Erythroblast (primary cell): ENCODE measurements at regions not wholly inside any gene's neighbourhood (a gene's known extent, or its start where the extent isn't known, plus 50 kb on each side); places are given as distances from the start of the nearest gene placed in this dataset.

Experiments used
- DNase-seq, 2 experiments: peaks; one replicate each; lab custom pipeline; 2025; lab: John Stamatoyannopoulos, UW
- GATA1 ChIP-seq: IDR thresholded peaks from 2 replicates; pipeline ENCODE4 v1.6.1; 2011; ENCODE audit warnings: low read depth, mild to moderate bottlenecking, control low read depth, low read length, moderate library complexity
- POLR2A ChIP-seq: IDR thresholded peaks from 2 replicates; pipeline ENCODE4 v1.6.1; 2011; ENCODE audit warnings: mild to moderate bottlenecking, low read length

DNA sequence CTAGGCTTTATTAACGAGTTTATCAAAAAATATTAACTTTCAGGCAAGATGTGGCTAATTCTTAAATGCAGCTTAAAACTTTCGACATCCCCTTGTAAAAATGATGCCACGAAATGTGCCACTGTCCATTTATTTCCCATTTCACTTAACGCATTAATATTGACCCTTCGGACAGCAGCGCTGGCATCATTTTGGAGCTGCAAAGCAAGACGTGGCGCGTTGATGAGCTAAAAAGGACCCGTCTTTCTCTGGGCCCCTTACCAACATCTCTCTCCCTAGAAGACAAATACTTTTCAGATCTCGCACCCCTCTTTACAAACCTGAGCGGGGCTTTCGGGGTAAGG lies 367.9 kb downstream of the MTX2 start:
- TF ChIP-seq POLR2A, result no peak
- TF ChIP-seq GATA1, result no peak

DNA sequence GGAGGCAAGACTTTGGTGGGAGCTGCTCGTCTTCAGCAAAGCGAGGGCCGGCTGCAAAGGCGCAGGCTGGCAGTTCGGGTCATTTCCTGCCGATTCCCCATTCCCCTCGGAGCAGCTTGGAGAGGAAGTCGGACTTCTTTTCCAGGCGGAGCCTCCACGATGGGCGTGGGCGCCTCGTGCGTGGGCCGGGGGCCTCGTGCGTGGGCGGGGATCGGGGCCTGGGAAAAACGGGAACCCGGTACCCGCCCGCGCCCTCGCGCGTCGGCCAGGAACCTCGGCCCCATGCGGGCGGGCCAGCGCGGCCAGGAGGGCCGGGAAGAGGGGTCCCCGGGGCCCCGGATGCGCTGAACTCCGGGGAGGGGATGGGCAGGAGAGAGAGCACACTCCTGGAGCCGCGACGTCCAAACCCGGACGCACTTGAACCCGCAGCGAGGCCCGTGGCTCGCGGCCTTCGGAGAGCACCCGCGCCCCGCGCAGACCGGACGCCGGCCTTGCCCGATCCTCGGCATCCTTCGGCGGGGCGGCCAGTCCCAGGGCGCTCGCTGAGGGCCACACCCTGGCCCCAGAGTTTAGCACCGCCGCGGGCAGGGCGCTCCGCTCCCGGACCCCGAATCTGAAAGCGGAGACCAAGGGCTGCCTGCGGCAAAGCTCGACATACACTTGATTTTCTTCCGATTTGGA lies 368.4 kb downstream of the MTX2 start:
- TF ChIP-seq GATA1, result no peak
- no peak for TF ChIP-seq POLR2A
- no peak for DNase-seq

More for the DNA sequence above, 367.9 kb downstream of the MTX2 start:
- DNase-seq, result no peak

DNA sequence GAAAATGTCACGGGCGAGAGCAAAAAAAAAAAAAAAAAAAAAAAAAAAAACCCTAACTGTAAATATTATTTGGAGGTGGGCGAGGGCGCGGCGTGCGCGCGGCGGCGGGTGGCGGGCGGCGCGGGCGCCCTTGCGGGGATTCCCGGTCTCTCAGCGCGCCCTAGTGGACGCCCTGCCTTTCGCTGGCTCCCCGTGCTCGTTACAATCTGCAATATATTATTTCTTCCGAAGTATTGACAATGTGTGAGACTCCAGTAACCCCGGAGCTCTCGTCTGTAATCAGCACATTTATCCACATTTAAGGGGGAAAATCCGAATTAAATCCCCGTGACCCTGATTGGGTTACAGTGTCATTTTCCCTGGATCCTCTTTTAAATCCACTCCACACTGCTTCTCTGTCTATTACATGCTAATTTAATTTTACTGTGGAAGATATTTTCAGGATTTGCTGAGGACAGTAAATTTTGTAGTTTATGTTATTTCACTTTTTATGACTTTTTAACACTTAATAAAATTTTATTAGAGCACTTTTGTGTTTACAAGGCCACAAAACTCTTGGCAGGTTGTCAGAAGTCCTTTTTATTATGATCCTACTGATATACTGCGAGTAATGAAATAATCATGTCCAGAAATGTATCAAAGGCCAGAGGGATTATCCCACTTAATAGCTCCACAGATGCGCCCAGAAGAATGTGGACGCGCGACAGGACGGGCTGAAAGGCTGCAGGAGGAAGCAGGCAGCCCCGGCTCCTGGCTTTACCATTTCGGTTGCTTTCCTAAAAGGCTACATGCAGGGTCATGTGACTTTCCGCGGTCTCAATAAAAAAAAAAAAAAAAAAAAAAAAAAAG lies 369.1 kb downstream of the MTX2 start:
- TF ChIP-seq POLR2A (no peak), GATA1 (no peak)
- DNase-seq, result peak; percentile 42 to 63

DNA sequence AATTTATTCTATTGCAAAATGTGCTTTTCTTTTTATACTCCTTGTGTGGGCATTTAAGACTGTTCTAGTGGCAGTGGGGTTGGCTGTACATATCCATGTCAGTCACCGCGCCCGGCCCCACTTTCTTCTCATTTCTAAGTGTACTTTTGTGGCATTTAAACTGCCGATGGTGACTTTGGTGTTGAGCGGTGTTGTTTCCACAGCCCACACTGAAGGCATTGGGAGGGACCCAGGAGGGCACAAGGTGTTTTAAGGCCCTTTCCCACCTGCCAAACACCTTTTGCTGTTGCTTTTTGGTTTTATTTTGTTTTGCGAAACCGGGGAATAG lies 369.7 kb downstream of the MTX2 start:
- DNase-seq, result no peak
- TF ChIP-seq POLR2A (no peak), GATA1 (no peak)

DNA sequence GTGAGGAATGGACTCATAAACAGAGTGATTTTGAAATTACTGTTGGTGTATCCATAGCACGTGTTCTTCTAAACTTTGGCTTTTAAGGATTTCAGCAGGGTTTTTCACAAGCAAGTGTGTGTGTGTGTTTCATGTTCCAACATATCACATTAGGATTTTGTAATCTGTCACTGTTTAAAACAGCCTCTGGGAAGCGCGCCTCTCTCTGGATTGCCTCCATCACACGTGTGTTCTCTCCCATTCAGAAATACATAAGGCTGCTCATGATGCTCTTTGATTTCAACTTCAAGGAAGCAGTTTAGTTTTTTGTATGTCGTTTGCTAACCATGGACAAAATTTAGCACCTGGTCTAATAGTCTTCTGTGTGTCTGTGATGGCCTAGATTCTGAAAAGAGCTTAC lies 370.4 kb downstream of the MTX2 start:
- no peak for DNase-seq
- no peak for TF ChIP-seq POLR2A
- no peak for TF ChIP-seq GATA1

DNA sequence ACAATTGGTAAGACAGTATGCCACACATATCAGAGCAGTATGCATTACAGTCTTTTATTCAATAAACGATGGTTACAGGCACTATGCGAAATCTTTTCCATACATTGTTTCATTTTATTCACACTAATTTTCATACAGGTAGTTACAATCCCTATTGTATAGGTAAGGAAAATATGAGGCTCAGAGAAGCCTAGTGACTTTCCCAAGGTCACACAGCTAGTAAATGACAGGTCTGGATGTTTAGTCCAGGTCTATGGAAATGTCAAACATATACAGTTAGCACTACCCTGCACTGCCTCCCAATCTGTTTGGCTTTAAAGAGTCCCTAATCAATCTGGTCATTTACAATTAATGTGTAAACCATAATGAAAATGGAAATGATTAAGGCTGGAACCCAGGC lies 372.2 kb downstream of the MTX2 start:
- TF ChIP-seq GATA1, result no peak
- TF ChIP-seq POLR2A, result no peak
- DNase-seq, result no peak

DNA sequence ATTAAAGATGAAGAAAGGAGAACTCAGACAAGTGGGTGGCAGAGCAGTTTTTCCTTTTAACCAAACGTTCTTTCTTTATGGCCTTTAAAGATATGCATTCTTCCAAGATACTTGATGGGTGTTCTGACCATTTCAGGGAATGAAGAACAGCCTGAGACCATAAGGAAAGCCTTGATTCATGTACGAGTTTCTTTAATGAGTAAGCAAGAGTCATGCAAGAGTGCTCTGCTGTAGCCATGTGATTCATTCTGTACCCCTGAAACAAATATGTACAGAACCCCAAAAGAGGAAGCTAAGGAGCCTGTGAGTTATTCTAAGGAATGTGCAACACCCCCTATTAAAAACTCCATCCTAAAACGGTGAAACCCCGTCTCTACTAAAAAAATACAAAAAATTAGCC lies 372.8 kb downstream of the MTX2 start:
- no peak for TF ChIP-seq POLR2A
- no peak for TF ChIP-seq GATA1

DNA sequence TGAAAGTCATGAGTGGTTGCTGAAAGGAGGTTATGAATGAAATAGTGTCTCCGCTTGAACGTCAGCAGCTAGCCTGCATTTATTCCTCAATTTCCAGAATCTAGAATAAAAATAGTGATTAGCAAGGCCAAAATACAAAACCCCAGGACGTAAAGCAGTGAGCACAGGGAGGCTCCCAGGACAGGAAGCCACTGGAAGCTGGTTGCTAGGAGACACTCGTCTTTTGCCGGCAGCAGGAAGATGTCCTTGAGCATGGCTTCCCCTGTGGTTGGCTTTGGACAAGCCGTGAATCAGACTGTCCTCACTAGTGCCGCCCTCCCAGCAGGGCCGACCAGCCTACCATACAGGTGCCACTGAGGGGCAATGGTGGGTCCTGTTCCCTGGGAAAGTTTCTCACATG lies 374.4 kb downstream of the MTX2 start:
- DNase-seq, result no peak
- TF ChIP-seq POLR2A (no peak), GATA1 (no peak)

More for the DNA sequence above, 372.8 kb downstream of the MTX2 start:
- no peak for DNase-seq

DNA sequence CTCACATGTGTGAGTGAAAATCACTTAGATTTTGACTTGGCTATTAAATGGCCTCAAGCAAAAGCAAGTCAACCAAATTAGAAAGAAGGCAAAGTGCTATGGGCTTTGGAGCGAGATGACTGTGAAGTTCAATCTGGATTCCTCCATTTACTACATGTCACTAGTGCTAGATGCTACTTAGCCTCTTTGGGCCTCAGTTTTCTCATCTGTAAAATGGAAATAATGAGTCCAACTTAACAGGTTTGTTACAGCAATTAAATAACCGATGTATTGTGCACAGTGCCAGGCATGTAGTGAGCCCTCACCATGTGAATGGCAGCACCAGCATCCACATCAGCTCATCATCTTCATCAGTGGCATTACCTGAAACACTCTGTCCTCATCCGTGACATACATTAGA lies 376.3 kb downstream of the MTX2 start:
- TF ChIP-seq GATA1 (no peak), POLR2A (no peak)
- DNase-seq, result no peak

DNA sequence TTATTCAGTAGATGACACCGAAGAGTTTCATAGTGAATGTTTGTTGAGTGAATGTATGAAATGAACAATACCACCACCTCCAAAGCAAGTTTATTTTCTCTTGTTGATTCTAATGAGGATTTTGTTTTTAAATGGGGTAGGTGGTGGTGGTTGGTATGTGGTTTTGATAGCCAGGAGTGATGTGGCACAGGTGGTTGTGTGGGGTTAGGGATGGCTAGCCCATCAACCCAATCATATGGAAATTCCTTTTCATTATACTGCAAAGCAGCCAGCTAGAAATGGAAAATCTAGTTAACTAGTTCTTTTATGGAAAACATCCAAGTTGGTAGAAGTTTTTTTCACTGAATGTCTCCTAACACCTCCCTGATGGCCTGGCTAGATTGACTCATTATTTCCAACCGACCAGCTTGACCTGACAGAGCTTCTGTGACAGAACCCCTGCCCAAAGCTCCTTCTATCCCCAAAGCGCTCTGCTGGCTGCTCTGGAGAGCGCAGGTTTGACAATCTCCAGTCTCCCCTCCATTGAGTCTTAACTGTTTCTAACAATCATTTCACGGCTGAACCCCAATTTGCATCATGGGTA lies 376.9 kb downstream of the MTX2 start:
- TF ChIP-seq GATA1 (no peak), POLR2A (no peak)
- no peak for DNase-seq

DNA sequence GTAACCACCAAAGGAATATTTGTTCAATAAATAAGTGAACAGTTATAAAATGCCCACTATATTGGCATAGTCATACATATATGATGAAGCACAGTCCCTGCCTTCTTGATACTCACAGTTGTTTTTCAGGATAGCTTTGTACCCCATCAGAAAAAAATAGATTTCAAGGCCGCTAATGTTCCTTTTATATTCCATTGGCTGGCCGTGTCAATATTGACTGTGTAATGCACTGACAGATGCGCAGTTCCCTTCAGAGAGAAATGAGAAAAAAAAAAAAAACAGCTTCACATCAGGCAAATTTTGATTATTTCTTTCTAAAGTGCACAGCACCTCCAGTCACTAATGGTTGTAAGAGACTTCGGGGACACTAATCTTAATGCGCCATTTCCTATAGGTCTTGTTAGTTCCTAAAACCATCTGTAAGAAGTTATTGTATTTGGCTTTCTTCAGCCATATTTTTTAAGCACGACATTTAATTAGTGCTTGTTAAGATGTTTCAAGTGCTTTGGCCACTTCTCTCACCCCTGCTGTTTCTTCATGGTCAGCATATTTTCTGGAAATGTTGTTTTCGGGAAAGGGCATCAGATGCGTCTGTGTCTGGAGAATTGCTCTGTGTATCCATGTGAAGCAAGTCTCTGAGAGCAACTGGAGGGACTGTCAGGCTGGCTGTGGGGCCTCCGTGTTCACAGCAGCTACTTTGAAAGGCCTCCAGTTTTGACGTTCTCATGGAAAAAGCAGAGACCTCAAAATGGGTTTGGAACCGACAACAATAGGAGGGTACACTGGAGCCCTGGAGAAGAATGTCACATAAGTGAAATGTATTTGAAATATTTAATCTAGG lies 378.3 kb downstream of the MTX2 start:
- no peak for DNase-seq
- TF ChIP-seq POLR2A (no peak), GATA1 (no peak)

DNA sequence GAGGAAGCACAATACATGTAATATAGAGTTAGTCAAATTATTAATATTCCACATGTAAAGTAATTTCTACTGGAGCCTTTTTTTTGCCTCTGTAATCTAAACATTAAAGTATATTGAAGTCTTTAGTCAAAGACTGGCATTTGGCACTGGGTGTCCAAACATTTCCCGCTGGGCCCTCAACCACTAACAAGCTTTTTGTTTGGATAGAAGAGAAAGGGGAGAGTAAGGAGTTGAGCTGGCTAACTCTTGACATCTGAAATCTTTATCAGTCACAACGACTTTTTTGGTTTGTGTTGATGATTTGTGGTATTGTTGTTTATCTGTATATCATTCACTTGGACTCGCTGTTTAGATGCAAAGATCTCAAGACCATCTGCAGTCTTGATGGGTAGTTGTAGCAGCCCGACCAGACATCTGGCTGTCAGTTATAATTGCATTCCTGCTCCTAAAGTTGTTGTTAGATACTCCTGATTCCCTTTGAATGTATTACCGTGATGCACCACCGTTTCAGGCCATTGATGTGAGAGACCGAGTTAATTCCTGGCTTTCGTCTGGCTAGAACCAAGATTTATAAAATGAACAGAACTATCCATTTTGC lies 379.6 kb downstream of the MTX2 start:
- no peak for TF ChIP-seq POLR2A
- no peak for TF ChIP-seq GATA1
- no peak for DNase-seq
